GM12864 (cell line): ENCODE measurements at regions not wholly inside any gene's neighbourhood (a gene's known extent, or its start where the extent isn't known, plus 50 kb on each side); places are given as distances from the start of the nearest gene placed in this dataset.

Experiments
- DNase-seq: peaks from one replicate; pipeline ENCODE4 v3.0.0-alpha.2; 2011; ENCODE audit warnings: low read depth
- H3K4me3 ChIP-seq: 2 replicates; pipeline ENCODE4 v1.5.1; 2011; ENCODE audit warnings: mild to moderate bottlenecking, low read depth, low read length, control low read depth
- CTCF ChIP-seq: IDR thresholded peaks from 2 replicates; pipeline ENCODE4 v1.5.1; 2011; ENCODE audit warnings: low read depth, mild to moderate bottlenecking, moderate library complexity, low read length, control low read depth, inconsistent platforms; ENCODE audit errors: missing control alignments

GRCh38 chr5:5062525-5063302, 77.4 kb upstream of the ADAMTS16 start:
- DNase-seq, result no peak
- H3K4me3 ChIP-seq, result no peak overlapping the region
- TF ChIP-seq CTCF, result no peak

GRCh38 chr5:5063533-5063953, 76.6 kb upstream of the ADAMTS16 start:
- no peak for DNase-seq
- peak; percentile 55 for TF ChIP-seq CTCF
- H3K4me3 ChIP-seq, result no peak overlapping the region

GRCh38 chr5:5065472-5065871, 74.7 kb upstream of the ADAMTS16 start:
- no peak overlapping the region for H3K4me3 ChIP-seq
- TF ChIP-seq CTCF, result no peak
- DNase-seq, result no peak

GRCh38 chr5:5066276-5067186, 73.6 kb upstream of the ADAMTS16 start:
- DNase-seq, result no peak
- TF ChIP-seq CTCF, result no peak
- H3K4me3 ChIP-seq, result no peak overlapping the region

- no peak for DNase-seq
- TF ChIP-seq CTCF, result no peak
These were observed 70.3 kb upstream of the ADAMTS16 start for GRCh38 chr5:5069851-5070250.

GRCh38 chr5:5071554-5071953, 68.6 kb upstream of the ADAMTS16 start:
- no peak for TF ChIP-seq CTCF
- no peak for DNase-seq
- no peak overlapping the region for H3K4me3 ChIP-seq

More at GRCh38 chr5:5069851-5070250, 70.3 kb upstream of the ADAMTS16 start:
- no peak overlapping the region for H3K4me3 ChIP-seq
